HepG2 (cell line): ENCODE measurements at regions not wholly inside any gene's neighbourhood (a gene's known extent, or its start where the extent isn't known, plus 50 kb on each side); places are given as distances from the start of the nearest gene placed in this dataset.

Source experiments
- ATAC-seq: fragments of 200-7000 bp; cut with Tn5 transposase; 3 replicates; pipeline ENCODE4 v1.9.1; 2020; ENCODE audit warnings: mild to moderate bottlenecking, moderate library complexity
- BruUV-seq: library from RNA; stranded (reverse); fragments of 400-500 nt; replicated peaks from 2 replicates; lab custom pipeline; 2021; lab: Mats Ljungman, UMichigan
- CTCF ChIA-PET: fragments of 300-600 bp; formaldehyde crosslinking; extraction: SDS; loops from one replicate; lab custom pipeline; 2021; ENCODE audit warnings: low total read pairs, inconsistent platforms, low intra/inter-chr PET ratio; lab: Yijun Ruan, JAX
- POLR2A ChIA-PET: fragments of 350-600 bp; sonication (Branson Sonifier 250); formaldehyde crosslinking; loops from one replicate; lab custom pipeline; 2020; ENCODE audit warnings: antibody characterized with exemption, inconsistent platforms; lab: Yijun Ruan, JAX
- DNase-seq: peaks from one replicate; pipeline ENCODE4 v3.0.0-alpha.2; 2015; ENCODE audit warnings: low spot score
- FAIRE-seq: peaks from 3 replicates; lab custom pipeline; 2011; peaks lifted over from hg19 to GRCh38; lab: Jason Lieb, UNC
- H2AFZ ChIP-seq: one replicate; pipeline ENCODE4 v1.6.1; 2011; ENCODE audit warnings: low read length, inconsistent platforms
- H3K27ac ChIP-seq: fragments of 300-600 bp; 3 replicates; pipeline ENCODE4 v1.8.0; 2011; ENCODE audit warnings: mixed run types, mild to moderate bottlenecking, mixed read lengths, low read length, inconsistent platforms; ENCODE audit not compliant: insufficient read depth; ENCODE audit errors: extremely low read length
- H3K27me3 ChIP-seq, 2 experiments: fragments of 200-600 bp in 1 of 2; 2 replicates in 1 of 2; 3 replicates in 1 of 2; pipeline versions ENCODE4 v1.6.0 to v1.8.0; 2011; ENCODE audit warnings: low read length in 2 of 2, mild to moderate bottlenecking in 2 of 2, moderate library complexity in 2 of 2, inconsistent platforms in 1 of 2; ENCODE audit not compliant: insufficient read depth in 2 of 2, control insufficient read depth in 1 of 2
- H3K36me3 ChIP-seq, 2 experiments: fragments of 200-600 bp in 1 of 2; replicated peaks in 1 of 2; 2 replicates in 1 of 2; 3 replicates in 1 of 2; pipeline versions ENCODE4 v1.5.1 to v1.8.0; 2011; ENCODE audit warnings: low read length in 2 of 2, inconsistent platforms in 1 of 2; ENCODE audit not compliant: insufficient read depth in 2 of 2, control insufficient read depth in 1 of 2
- H3K4me1 ChIP-seq: 2 replicates; pipeline ENCODE4 v1.5.1; 2012; ENCODE audit warnings: low read length, inconsistent platforms; ENCODE audit not compliant: insufficient read depth
- H3K4me2 ChIP-seq: 2 replicates; pipeline ENCODE4 v1.6.0; 2011; ENCODE audit warnings: low read depth, low read length, inconsistent platforms
- H3K4me3 ChIP-seq, 3 experiments: fragments of 200-600 bp in 1 of 3; sonication (generic), shearing (Covaris generic) in 1 of 3; replicated peaks in 1 of 3; 2 replicates each; pipeline ENCODE4 v1.5.1; 2011 to 2016; ENCODE audit warnings: low read length in 3 of 3, inconsistent platforms in 2 of 3, low read depth in 2 of 3, mild to moderate bottlenecking in 2 of 3, control low read depth in 1 of 3, mixed read lengths in 1 of 3; ENCODE audit not compliant: insufficient read depth in 1 of 3
- H3K79me2 ChIP-seq: one replicate; pipeline ENCODE4 v1.6.1; 2011; ENCODE audit warnings: low read length, inconsistent platforms; ENCODE audit not compliant: insufficient read depth
- H3K9ac ChIP-seq: 2 replicates; pipeline ENCODE4 v1.6.0; 2011; ENCODE audit warnings: mild to moderate bottlenecking, low read depth, low read length, inconsistent platforms; ENCODE audit not compliant: insufficient read depth
- H3K9me3 ChIP-seq: 2 replicates; pipeline ENCODE4 v1.5.1; 2012; ENCODE audit warnings: mild to moderate bottlenecking, low read length
- H4K20me1 ChIP-seq: 2 replicates; pipeline ENCODE4 v1.6.0; 2011; ENCODE audit warnings: inconsistent platforms, mild to moderate bottlenecking, low read length, moderate library complexity; ENCODE audit not compliant: insufficient read depth
- CEBPZ ChIP-seq: IDR thresholded peaks from 2 replicates; pipeline ENCODE4 v1.6.1; 2012; ENCODE audit warnings: low read length, improper control_type of control experiment
- POLR2G ChIP-seq: fragments of 200-400 bp; formaldehyde crosslinking; IDR thresholded peaks from 2 replicates; pipeline ENCODE4 v1.6.1; 2018; ENCODE audit warnings: mild to moderate bottlenecking, low read depth, low read length, moderate library complexity
- WGBS: methylation state at CpG from one replicate; pipeline ENCODE4 v1.1.6; 2017; ENCODE audit warnings: low lambda C conversion rate; 5-methylcytosine and 5-hydroxymethylcytosine counted together
- in situ Hi-C: cut with HindIII; loops from 2 replicates; pipeline ENCODE4 v1.10.0; 2017; ENCODE audit warnings: low pct_unique_long_range_greater_than_20kb; ENCODE audit not compliant: extremely low pct_ligation_motif_present
- intact Hi-C: fragments of 100-400 bp; cut with micrococcal nuclease; formaldehyde crosslinking; loops from one replicate; pipeline ENCODE4 v1.10.0; 2022; ENCODE audit not compliant: unreplicated experiment
- TF ChIP-seq, protein P1 (sequence below): fragments of 450-650 bp; IDR thresholded peaks from 2 replicates; pipeline ENCODE4 v1.6.1; 2017; ENCODE audit warnings: mild to moderate bottlenecking

GRCh38 chr11:29783506-29783905 is 233.3 kb downstream of the KCNA4 start (continued):
- TF ChIP-seq, protein P1, sequence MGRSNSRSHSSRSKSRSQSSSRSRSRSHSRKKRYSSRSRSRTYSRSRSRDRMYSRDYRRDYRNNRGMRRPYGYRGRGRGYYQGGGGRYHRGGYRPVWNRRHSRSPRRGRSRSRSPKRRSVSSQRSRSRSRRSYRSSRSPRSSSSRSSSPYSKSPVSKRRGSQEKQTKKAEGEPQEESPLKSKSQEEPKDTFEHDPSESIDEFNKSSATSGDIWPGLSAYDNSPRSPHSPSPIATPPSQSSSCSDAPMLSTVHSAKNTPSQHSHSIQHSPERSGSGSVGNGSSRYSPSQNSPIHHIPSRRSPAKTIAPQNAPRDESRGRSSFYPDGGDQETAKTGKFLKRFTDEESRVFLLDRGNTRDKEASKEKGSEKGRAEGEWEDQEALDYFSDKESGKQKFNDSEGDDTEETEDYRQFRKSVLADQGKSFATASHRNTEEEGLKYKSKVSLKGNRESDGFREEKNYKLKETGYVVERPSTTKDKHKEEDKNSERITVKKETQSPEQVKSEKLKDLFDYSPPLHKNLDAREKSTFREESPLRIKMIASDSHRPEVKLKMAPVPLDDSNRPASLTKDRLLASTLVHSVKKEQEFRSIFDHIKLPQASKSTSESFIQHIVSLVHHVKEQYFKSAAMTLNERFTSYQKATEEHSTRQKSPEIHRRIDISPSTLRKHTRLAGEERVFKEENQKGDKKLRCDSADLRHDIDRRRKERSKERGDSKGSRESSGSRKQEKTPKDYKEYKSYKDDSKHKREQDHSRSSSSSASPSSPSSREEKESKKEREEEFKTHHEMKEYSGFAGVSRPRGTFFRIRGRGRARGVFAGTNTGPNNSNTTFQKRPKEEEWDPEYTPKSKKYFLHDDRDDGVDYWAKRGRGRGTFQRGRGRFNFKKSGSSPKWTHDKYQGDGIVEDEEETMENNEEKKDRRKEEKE, result no peak

DNA sequence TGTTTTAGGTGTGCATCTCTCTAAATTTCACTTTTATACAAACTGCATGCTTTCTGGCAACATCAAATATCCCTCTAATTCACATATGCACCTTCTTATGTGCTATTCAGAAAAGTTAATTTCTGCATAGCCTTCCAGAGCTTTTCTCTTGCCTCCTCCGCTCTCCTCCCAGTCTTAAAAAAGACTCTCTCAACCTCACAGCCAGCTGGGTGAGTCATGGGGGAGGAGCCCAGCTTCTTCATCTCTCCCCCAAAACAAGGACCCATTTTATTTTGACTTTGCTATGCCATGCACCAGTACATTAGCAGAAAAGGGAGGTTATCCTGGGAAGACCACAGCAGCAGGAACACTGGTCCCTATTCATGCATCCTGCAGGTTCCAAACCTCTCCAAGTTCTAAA is 234.4 kb downstream of the KCNA4 start:
- Histone ChIP-seq H3K27me3 (no peaks in the 10 kb centered on the region), H3K27ac (no peak overlapping the region), H3K79me2 (no peaks in the 10 kb centered on the region), H3K9ac (no peak overlapping the region), H3K4me2 (no peak overlapping the region), H4K20me1 (no peaks in the 10 kb centered on the region), H3K4me1 (no peaks in the 10 kb centered on the region), H3K36me3 (no peaks in the 10 kb centered on the region), H3K4me3 (no peak overlapping the region), H3K9me3 (peaks cover 84% of the 10 kb centered on the region), H2AFZ (no peak overlapping the region)
- DNase-seq, result no peak
- intact Hi-C loops (no loop called here), in situ Hi-C loops (no loop called here)
- ATAC-seq, result no peak
- BruUV-seq, result no TSS peak
- no peak for FAIRE-seq
- TF ChIP-seq CEBPZ (no peak), POLR2G (no peak)
- POLR2A ChIA-PET, result no interaction called here
- 0% methylated on average over 1 of the region's 1 CpG for WGBS
- CTCF ChIA-PET, result no interaction called here
